DOHH2 (cell line): ENCODE measurements at regions not wholly inside any gene's neighbourhood (a gene's known extent, or its start where the extent isn't known, plus 50 kb on each side); places are given as distances from the start of the nearest gene placed in this dataset.

Source experiments
- CTCF ChIP-seq: fragments of 200-600 bp; sonication (generic); IDR thresholded peaks from one replicate; pipeline ENCODE4 v1.5.1; 2014; ENCODE audit warnings: antibody characterized with exemption, mild to moderate bottlenecking, low read depth, low read length; ENCODE audit not compliant: poor library complexity, severe bottlenecking
- EZH2phosphoT487 ChIP-seq: fragments of 200-600 bp; sonication (generic); IDR thresholded peaks from 2 replicates; pipeline ENCODE4 v1.6.1; 2017; ENCODE audit warnings: borderline replicate concordance, mild to moderate bottlenecking, antibody characterized with exemption, low read length, moderate library complexity, mixed read lengths

DNA sequence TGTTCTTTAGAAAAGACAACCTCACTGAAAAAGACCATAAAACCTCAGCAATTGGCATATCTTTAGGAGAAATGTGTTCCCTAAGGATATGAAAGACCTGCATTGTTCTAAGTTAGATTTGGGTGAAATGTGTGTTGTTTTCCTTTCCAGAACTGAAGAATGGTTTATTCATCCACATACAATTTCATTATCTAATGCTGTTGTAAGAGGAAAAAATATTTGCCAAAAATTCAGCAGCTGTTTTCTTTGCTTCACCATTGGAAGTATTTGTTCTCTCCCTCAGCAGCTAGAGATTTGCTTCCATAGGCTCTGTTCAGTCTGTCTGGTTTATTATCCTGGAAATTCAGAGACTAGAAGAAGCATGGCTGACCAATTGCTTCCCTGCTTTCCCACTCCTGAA is 150.9 kb downstream of the ISOC1 start:
- TF ChIP-seq CTCF, result no peak
- TF ChIP-seq EZH2phosphoT487, result no peak
